HepG2 (cell line): ENCODE measurements at regions not wholly inside any gene's neighbourhood (a gene's known extent, or its start where the extent isn't known, plus 50 kb on each side); places are given as distances from the start of the nearest gene placed in this dataset.

ENCODE experiments used
- ATAC-seq: fragments of 200-7000 bp; cut with Tn5 transposase; 3 replicates; pipeline ENCODE4 v1.9.1; 2020; ENCODE audit warnings: mild to moderate bottlenecking, moderate library complexity
- BruUV-seq: library from RNA; stranded (reverse); fragments of 400-500 nt; replicated peaks from 2 replicates; lab custom pipeline; 2021; lab: Mats Ljungman, UMichigan
- CTCF ChIA-PET: fragments of 300-600 bp; formaldehyde crosslinking; extraction: SDS; loops from one replicate; lab custom pipeline; 2021; ENCODE audit warnings: low total read pairs, inconsistent platforms, low intra/inter-chr PET ratio; lab: Yijun Ruan, JAX
- POLR2A ChIA-PET: fragments of 350-600 bp; sonication (Branson Sonifier 250); formaldehyde crosslinking; loops from one replicate; lab custom pipeline; 2020; ENCODE audit warnings: antibody characterized with exemption, inconsistent platforms; lab: Yijun Ruan, JAX
- DNase-seq: peaks from one replicate; pipeline ENCODE4 v3.0.0-alpha.2; 2015; ENCODE audit warnings: low spot score
- FAIRE-seq: peaks from 3 replicates; lab custom pipeline; 2011; peaks lifted over from hg19 to GRCh38; lab: Jason Lieb, UNC
- H2AFZ ChIP-seq: one replicate; pipeline ENCODE4 v1.6.1; 2011; ENCODE audit warnings: low read length, inconsistent platforms
- H3K27ac ChIP-seq: fragments of 300-600 bp; 3 replicates; pipeline ENCODE4 v1.8.0; 2011; ENCODE audit warnings: mixed run types, mild to moderate bottlenecking, mixed read lengths, low read length, inconsistent platforms; ENCODE audit not compliant: insufficient read depth; ENCODE audit errors: extremely low read length
- H3K27me3 ChIP-seq, 2 experiments: fragments of 200-600 bp in 1 of 2; 2 replicates in 1 of 2; 3 replicates in 1 of 2; pipeline versions ENCODE4 v1.6.0 to v1.8.0; 2011; ENCODE audit warnings: low read length in 2 of 2, mild to moderate bottlenecking in 2 of 2, moderate library complexity in 2 of 2, inconsistent platforms in 1 of 2; ENCODE audit not compliant: insufficient read depth in 2 of 2, control insufficient read depth in 1 of 2
- H3K36me3 ChIP-seq, 2 experiments: fragments of 200-600 bp in 1 of 2; replicated peaks in 1 of 2; 2 replicates in 1 of 2; 3 replicates in 1 of 2; pipeline versions ENCODE4 v1.5.1 to v1.8.0; 2011; ENCODE audit warnings: low read length in 2 of 2, inconsistent platforms in 1 of 2; ENCODE audit not compliant: insufficient read depth in 2 of 2, control insufficient read depth in 1 of 2
- H3K4me1 ChIP-seq: 2 replicates; pipeline ENCODE4 v1.5.1; 2012; ENCODE audit warnings: low read length, inconsistent platforms; ENCODE audit not compliant: insufficient read depth
- H3K4me2 ChIP-seq: 2 replicates; pipeline ENCODE4 v1.6.0; 2011; ENCODE audit warnings: low read depth, low read length, inconsistent platforms
- H3K4me3 ChIP-seq, 3 experiments: fragments of 200-600 bp in 1 of 3; sonication (generic), shearing (Covaris generic) in 1 of 3; replicated peaks in 1 of 3; 2 replicates each; pipeline ENCODE4 v1.5.1; 2011 to 2016; ENCODE audit warnings: low read length in 3 of 3, inconsistent platforms in 2 of 3, low read depth in 2 of 3, mild to moderate bottlenecking in 2 of 3, control low read depth in 1 of 3, mixed read lengths in 1 of 3; ENCODE audit not compliant: insufficient read depth in 1 of 3
- H3K79me2 ChIP-seq: one replicate; pipeline ENCODE4 v1.6.1; 2011; ENCODE audit warnings: low read length, inconsistent platforms; ENCODE audit not compliant: insufficient read depth
- H3K9ac ChIP-seq: 2 replicates; pipeline ENCODE4 v1.6.0; 2011; ENCODE audit warnings: mild to moderate bottlenecking, low read depth, low read length, inconsistent platforms; ENCODE audit not compliant: insufficient read depth
- H3K9me3 ChIP-seq: 2 replicates; pipeline ENCODE4 v1.5.1; 2012; ENCODE audit warnings: mild to moderate bottlenecking, low read length
- H4K20me1 ChIP-seq: 2 replicates; pipeline ENCODE4 v1.6.0; 2011; ENCODE audit warnings: inconsistent platforms, mild to moderate bottlenecking, low read length, moderate library complexity; ENCODE audit not compliant: insufficient read depth
- FLYWCH1 ChIP-seq: sonication (generic); formaldehyde crosslinking; IDR thresholded peaks from 2 replicates; pipeline ENCODE4 v1.8.1; 2023; ENCODE audit warnings: mild to moderate bottlenecking, missing genetic modification reagents
- PRDM4 ChIP-seq: sonication (generic); formaldehyde crosslinking; IDR thresholded peaks from 2 replicates; pipeline ENCODE4 v1.9.0; 2021; ENCODE audit warnings: missing genetic modification reagents, borderline replicate concordance
- SKI ChIP-seq: fragments of 450-650 bp; IDR thresholded peaks from one replicate; pipeline ENCODE4 v1.6.1; 2018; ENCODE audit warnings: mild to moderate bottlenecking; ENCODE audit not compliant: partially characterized antibody
- ZNF33B ChIP-seq: sonication (generic); formaldehyde crosslinking; IDR thresholded peaks from 2 replicates; pipeline ENCODE4 v1.5.1; 2020; ENCODE audit warnings: mild to moderate bottlenecking, missing genetic modification reagents
- ZNF468 ChIP-seq: sonication (generic); formaldehyde crosslinking; IDR thresholded peaks from 2 replicates; pipeline ENCODE4 v1.8.0; 2022; ENCODE audit warnings: mild to moderate bottlenecking, moderate library complexity, missing genetic modification reagents
- WGBS: methylation state at CpG from one replicate; pipeline ENCODE4 v1.1.6; 2017; ENCODE audit warnings: low lambda C conversion rate; 5-methylcytosine and 5-hydroxymethylcytosine counted together
- in situ Hi-C: cut with HindIII; loops from 2 replicates; pipeline ENCODE4 v1.10.0; 2017; ENCODE audit warnings: low pct_unique_long_range_greater_than_20kb; ENCODE audit not compliant: extremely low pct_ligation_motif_present
- intact Hi-C: fragments of 100-400 bp; cut with micrococcal nuclease; formaldehyde crosslinking; loops from one replicate; pipeline ENCODE4 v1.10.0; 2022; ENCODE audit not compliant: unreplicated experiment
- TF ChIP-seq, protein P1 (sequence below): sonication (generic); formaldehyde crosslinking; IDR thresholded peaks from 2 replicates; pipeline ENCODE4 v1.4.0; 2020; ENCODE audit warnings: missing genetic modification reagents, borderline replicate concordance
- TF ChIP-seq, protein P2 (sequence below): sonication (generic); formaldehyde crosslinking; IDR thresholded peaks from 2 replicates; pipeline ENCODE4 v1.4.0; 2020; ENCODE audit warnings: missing genetic modification reagents

GRCh38 chr13:22240716-22241115 lies 569.8 kb downstream of the FGF9 start (continued):
- TF ChIP-seq, protein P1, sequence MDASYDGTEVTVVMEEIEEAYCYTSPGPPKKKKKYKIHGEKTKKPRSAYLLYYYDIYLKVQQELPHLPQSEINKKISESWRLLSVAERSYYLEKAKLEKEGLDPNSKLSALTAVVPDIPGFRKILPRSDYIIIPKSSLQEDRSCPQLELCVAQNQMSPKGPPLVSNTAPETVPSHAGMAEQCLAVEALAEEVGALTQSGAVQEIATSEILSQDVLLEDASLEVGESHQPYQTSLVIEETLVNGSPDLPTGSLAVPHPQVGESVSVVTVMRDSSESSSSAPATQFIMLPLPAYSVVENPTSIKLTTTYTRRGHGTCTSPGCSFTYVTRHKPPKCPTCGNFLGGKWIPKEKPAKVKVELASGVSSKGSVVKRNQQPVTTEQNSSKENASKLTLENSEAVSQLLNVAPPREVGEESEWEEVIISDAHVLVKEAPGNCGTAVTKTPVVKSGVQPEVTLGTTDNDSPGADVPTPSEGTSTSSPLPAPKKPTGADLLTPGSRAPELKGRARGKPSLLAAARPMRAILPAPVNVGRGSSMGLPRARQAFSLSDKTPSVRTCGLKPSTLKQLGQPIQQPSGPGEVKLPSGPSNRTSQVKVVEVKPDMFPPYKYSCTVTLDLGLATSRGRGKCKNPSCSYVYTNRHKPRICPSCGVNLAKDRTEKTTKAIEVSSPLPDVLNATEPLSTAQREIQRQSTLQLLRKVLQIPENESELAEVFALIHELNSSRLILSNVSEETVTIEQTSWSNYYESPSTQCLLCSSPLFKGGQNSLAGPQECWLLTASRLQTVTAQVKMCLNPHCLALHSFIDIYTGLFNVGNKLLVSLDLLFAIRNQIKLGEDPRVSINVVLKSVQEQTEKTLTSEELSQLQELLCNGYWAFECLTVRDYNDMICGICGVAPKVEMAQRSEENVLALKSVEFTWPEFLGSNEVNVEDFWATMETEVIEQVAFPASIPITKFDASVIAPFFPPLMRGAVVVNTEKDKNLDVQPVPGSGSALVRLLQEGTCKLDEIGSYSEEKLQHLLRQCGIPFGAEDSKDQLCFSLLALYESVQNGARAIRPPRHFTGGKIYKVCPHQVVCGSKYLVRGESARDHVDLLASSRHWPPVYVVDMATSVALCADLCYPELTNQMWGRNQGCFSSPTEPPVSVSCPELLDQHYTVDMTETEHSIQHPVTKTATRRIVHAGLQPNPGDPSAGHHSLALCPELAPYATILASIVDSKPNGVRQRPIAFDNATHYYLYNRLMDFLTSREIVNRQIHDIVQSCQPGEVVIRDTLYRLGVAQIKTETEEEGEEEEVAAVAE = no peak
- TF ChIP-seq SKI = no peak
- no peak for TF ChIP-seq ZNF468

GRCh38 chr13:22243469-22244163 lies 572.7 kb downstream of the FGF9 start:
- no TSS peak for BruUV-seq
- Histone ChIP-seq H3K9me3 (no peaks in the 10 kb centered on the region), H3K27ac (no peak overlapping the region), H3K9ac (no peak overlapping the region), H2AFZ (no peak overlapping the region), H3K27me3 (peaks cover 0 to 6% of the 10 kb centered on the region in 2 experiments; a peak in 1 of 5 replicates), H3K4me2 (no peak overlapping the region), H4K20me1 (no peaks in the 10 kb centered on the region), H3K4me1 (no peaks in the 10 kb centered on the region), H3K36me3 (no peaks in the 10 kb centered on the region), H3K79me2 (no peaks in the 10 kb centered on the region), H3K4me3 (no peak overlapping the region)
- no peak for ATAC-seq
- ChIA-PET POLR2A (no interaction called here), CTCF (no interaction called here)
- in situ Hi-C loops (no loop called here), intact Hi-C loops (no loop called here)
- no peak for DNase-seq
- FAIRE-seq = no peak
- 8% methylated on average over 6 of the region's 9 CpGs for WGBS
- no peak for TF ChIP-seq ZNF33B (CRISPR knock-in tag)
- TF ChIP-seq, protein P2, sequence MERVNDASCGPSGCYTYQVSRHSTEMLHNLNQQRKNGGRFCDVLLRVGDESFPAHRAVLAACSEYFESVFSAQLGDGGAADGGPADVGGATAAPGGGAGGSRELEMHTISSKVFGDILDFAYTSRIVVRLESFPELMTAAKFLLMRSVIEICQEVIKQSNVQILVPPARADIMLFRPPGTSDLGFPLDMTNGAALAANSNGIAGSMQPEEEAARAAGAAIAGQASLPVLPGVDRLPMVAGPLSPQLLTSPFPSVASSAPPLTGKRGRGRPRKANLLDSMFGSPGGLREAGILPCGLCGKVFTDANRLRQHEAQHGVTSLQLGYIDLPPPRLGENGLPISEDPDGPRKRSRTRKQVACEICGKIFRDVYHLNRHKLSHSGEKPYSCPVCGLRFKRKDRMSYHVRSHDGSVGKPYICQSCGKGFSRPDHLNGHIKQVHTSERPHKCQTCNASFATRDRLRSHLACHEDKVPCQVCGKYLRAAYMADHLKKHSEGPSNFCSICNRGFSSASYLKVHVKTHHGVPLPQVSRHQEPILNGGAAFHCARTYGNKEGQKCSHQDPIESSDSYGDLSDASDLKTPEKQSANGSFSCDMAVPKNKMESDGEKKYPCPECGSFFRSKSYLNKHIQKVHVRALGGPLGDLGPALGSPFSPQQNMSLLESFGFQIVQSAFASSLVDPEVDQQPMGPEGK (CRISPR knock-in tag) = no peak
- no peak for TF ChIP-seq PRDM4
- TF ChIP-seq FLYWCH1 (CRISPR knock-in tag) = no peak
